ENCODE measurements at regions not wholly inside any gene's neighbourhood (a gene's known extent, or its start where the extent isn't known, plus 50 kb on each side); places are given as distances from the start of the nearest gene placed in this dataset.
"Not testable (repeated sequence)": the region's sequence is repeated elsewhere in the genome, so short reads cannot be mapped to it uniquely, and the experiment has no call there.

DNA sequence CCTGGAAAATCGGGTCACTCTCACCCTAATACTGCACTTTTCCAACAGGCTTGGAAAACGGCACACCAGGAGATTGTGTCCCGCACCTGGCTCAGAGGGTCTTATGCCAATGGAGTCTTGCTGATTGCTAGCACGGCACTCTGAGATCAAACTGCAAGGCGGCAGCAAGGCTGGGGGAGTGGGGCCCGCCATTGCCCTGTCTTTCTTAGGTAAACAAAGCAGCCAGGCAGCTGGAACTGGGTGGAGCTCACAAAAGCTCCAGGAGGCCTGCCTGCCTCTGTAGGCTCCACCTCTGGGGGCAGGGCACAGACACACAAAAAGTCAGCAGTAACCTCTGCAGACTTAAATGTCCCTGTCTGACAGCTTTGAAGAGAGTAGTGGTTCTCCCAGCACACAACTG lies 557.9 kb upstream of the WSB1 start:
- TF ChIP-seq, protein P1, sequence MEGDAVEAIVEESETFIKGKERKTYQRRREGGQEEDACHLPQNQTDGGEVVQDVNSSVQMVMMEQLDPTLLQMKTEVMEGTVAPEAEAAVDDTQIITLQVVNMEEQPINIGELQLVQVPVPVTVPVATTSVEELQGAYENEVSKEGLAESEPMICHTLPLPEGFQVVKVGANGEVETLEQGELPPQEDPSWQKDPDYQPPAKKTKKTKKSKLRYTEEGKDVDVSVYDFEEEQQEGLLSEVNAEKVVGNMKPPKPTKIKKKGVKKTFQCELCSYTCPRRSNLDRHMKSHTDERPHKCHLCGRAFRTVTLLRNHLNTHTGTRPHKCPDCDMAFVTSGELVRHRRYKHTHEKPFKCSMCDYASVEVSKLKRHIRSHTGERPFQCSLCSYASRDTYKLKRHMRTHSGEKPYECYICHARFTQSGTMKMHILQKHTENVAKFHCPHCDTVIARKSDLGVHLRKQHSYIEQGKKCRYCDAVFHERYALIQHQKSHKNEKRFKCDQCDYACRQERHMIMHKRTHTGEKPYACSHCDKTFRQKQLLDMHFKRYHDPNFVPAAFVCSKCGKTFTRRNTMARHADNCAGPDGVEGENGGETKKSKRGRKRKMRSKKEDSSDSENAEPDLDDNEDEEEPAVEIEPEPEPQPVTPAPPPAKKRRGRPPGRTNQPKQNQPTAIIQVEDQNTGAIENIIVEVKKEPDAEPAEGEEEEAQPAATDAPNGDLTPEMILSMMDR (IDR thresholded peaks at IDR 0.05): not testable (repeated sequence)
- not testable (repeated sequence) for TF ChIP-seq POLR2A (IDR thresholded peaks at IDR 0.05)

Data from heart left ventricle (tissue), 13 donors.